Activated CD8-positive, alpha-beta T cell treated with anti-CD3 and anti-CD28 coated beads for 36 hours (primary cell): ENCODE measurements at regions not wholly inside any gene's neighbourhood (a gene's known extent, or its start where the extent isn't known, plus 50 kb on each side); places are given as distances from the start of the nearest gene placed in this dataset.
"Not testable (repeated sequence)": the region's sequence is repeated elsewhere in the genome, so short reads cannot be mapped to it uniquely, and the experiment has no call there.

Source experiments
- ATAC-seq: fragments of 200-7000 bp; cut with Tn5 transposase; one replicate; pipeline ENCODE4 v1.10.0; 2021; ENCODE audit warnings: mild to moderate bottlenecking, moderate library complexity
- CTCF ChIA-PET: fragments of 350-600 bp; sonication (Branson Sonifier 250); formaldehyde crosslinking; loops from one replicate; lab custom pipeline; 2021; ENCODE audit warnings: antibody characterized with exemption; lab: Charles Lee
- POLR2A ChIA-PET: fragments of 350-600 bp; sonication (Branson Sonifier 250); formaldehyde crosslinking; loops from one replicate; lab custom pipeline; 2021; ENCODE audit warnings: antibody characterized with exemption; lab: Charles Lee
- DNase-seq: peaks from one replicate; pipeline ENCODE4 v3.0.0-alpha.2; 2020
- H3K27ac Mint-ChIP-seq: one replicate; pipeline ENCODE4 v1.8.0; 2021; ENCODE audit warnings: mild to moderate bottlenecking, mixed read lengths
- H3K27me3 Mint-ChIP-seq: one replicate; pipeline ENCODE4 v1.8.0; 2021; ENCODE audit warnings: mixed read lengths
- H3K36me3 Mint-ChIP-seq: one replicate; pipeline ENCODE4 v1.8.0; 2021; ENCODE audit warnings: low read depth, mixed read lengths
- H3K4me1 Mint-ChIP-seq: one replicate; pipeline ENCODE4 v1.8.0; 2021; ENCODE audit warnings: low read depth, mixed read lengths
- H3K4me3 Mint-ChIP-seq: one replicate; pipeline ENCODE4 v1.8.0; 2021; ENCODE audit warnings: mild to moderate bottlenecking, moderate library complexity, mixed read lengths
- H3K9me3 Mint-ChIP-seq: one replicate; pipeline ENCODE4 v1.8.0; 2021; ENCODE audit warnings: mixed read lengths
- intact Hi-C: fragments of 100-400 bp; cut with micrococcal nuclease; formaldehyde crosslinking; loops from one replicate; pipeline ENCODE4 v1.10.0; 2022
- TF ChIP-seq, protein P1 (sequence below): fragments of 200-600 bp; IDR thresholded peaks from one replicate; pipeline ENCODE4 v1.8.0; 2022; ENCODE audit warnings: antibody characterized with exemption, mild to moderate bottlenecking

DNA sequence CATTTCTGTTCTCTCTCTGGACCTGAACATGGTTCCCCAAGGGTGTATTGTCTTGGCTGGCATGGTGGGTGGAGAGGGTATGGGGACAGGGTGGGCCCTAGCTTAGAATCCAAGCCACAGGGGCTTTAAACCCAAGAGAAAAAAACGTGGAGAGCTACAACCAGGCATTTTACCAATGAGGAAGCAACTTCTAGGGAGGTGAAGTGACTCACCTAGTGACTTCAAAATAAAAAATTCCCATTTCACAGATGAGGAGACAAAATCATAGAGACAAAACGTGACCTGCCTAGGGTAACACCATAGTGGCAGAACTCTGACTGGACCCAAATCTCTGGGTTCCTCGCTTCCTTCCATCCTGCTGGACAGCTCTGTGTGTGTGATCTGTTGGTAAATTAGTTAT lies 216.8 kb downstream of the RPLP1 start:
- TF ChIP-seq, protein P1, sequence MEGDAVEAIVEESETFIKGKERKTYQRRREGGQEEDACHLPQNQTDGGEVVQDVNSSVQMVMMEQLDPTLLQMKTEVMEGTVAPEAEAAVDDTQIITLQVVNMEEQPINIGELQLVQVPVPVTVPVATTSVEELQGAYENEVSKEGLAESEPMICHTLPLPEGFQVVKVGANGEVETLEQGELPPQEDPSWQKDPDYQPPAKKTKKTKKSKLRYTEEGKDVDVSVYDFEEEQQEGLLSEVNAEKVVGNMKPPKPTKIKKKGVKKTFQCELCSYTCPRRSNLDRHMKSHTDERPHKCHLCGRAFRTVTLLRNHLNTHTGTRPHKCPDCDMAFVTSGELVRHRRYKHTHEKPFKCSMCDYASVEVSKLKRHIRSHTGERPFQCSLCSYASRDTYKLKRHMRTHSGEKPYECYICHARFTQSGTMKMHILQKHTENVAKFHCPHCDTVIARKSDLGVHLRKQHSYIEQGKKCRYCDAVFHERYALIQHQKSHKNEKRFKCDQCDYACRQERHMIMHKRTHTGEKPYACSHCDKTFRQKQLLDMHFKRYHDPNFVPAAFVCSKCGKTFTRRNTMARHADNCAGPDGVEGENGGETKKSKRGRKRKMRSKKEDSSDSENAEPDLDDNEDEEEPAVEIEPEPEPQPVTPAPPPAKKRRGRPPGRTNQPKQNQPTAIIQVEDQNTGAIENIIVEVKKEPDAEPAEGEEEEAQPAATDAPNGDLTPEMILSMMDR = no peak
- intact Hi-C loops = no loop called here
- no peak overlapping the region for H3K4me3 Mint-ChIP-seq

GRCh38 chr15:69673291-69673881 lies 220.8 kb downstream of the RPLP1 start:
- H3K27ac Mint-ChIP-seq = no peak overlapping the region
- no peak for DNase-seq
- no peaks in the 10 kb centered on the region for H3K36me3 Mint-ChIP-seq
- intact Hi-C loops = no loop called here
- no peaks in the 10 kb centered on the region for H3K9me3 Mint-ChIP-seq
- H3K27me3 Mint-ChIP-seq = peaks cover 12% of the 10 kb centered on the region
- ATAC-seq = no peak
- H3K4me3 Mint-ChIP-seq = no peak overlapping the region
- ChIA-PET CTCF (no interaction called here), POLR2A (no interaction called here)
- peaks cover 18% of the 10 kb centered on the region for H3K4me1 Mint-ChIP-seq
- TF ChIP-seq, protein P1 = no peak

More for the DNA sequence above, 216.8 kb downstream of the RPLP1 start:
- Mint-ChIP-seq H3K9me3 (no peaks in the 10 kb centered on the region), H3K36me3 (no peaks in the 10 kb centered on the region), H3K27me3 (no peaks in the 10 kb centered on the region), H3K27ac (no peak overlapping the region), H3K4me1 (peaks cover 45% of the 10 kb centered on the region)
- DNase-seq (no peak), ATAC-seq (no peak)
- ChIA-PET POLR2A (interaction anchor here (0.9 to 1.4 kb wide), 2 partner anchors 12 to 43 kb away, joined by 4 to 5 read pairs; no protein-coding TSS in a partner anchor), CTCF (no interaction called here)

- CTCF ChIA-PET = no interaction called here
These were observed 223.1 kb downstream of the RPLP1 start for GRCh38 chr15:69675731-69676130.

DNA sequence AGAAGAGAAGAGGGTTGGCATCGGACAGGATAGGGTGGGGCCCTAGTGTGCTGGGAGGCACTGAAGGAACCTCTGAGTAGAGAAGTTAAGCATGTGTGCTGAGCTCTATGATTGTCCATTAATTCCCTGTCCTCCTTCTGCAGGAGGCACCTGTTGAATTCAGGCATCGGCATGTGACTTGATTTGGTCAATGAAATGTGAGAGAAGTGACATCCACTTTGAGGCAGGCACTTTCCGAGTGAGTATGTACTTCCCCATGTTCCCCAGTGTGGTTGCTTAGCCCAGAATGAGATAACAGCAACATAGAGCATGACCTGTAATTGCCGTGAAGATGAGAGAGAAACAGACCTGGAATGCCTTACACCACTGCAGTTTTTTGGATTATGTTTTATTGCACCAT lies 224.8 kb downstream of the RPLP1 start:
- DNase-seq = no peak
- CTCF ChIA-PET = interaction anchor here (1.4 kb wide), 1 partner anchor 51 kb away, joined by 3 read pairs; no protein-coding TSS in a partner anchor
- intact Hi-C loops = loop anchor here (5.0 kb wide), 1 partner anchor 35 kb away; no protein-coding TSS in a partner anchor
- ATAC-seq = no peak
- peaks cover 17% of the 10 kb centered on the region for H3K4me1 Mint-ChIP-seq
- TF ChIP-seq, protein P1 = no peak
- H3K9me3 Mint-ChIP-seq = peaks cover 3% of the 10 kb centered on the region
- no peak overlapping the region for H3K4me3 Mint-ChIP-seq
- H3K36me3 Mint-ChIP-seq = peaks cover 2% of the 10 kb centered on the region
- no peak overlapping the region for H3K27ac Mint-ChIP-seq
- peaks cover 12% of the 10 kb centered on the region for H3K27me3 Mint-ChIP-seq
- POLR2A ChIA-PET = no interaction called here

More at GRCh38 chr15:69675731-69676130, 223.1 kb downstream of the RPLP1 start:
- DNase-seq (no peak), ATAC-seq (no peak)
- Mint-ChIP-seq H3K4me1 (peaks cover 15% of the 10 kb centered on the region), H3K36me3 (no peaks in the 10 kb centered on the region), H3K4me3 (no peak overlapping the region), H3K27me3 (peaks cover 12% of the 10 kb centered on the region), H3K27ac (no peak overlapping the region), H3K9me3 (no peaks in the 10 kb centered on the region)
- intact Hi-C loops = loop anchor here (5.0 kb wide), 1 partner anchor 37 kb away; no protein-coding TSS in a partner anchor
- POLR2A ChIA-PET = no interaction called here
- TF ChIP-seq, protein P1 = no peak

- DNase-seq = peak; percentile 89
- intact Hi-C loops = loop anchor here (5.0 kb wide), 1 partner anchor 33 kb away; no protein-coding TSS in a partner anchor
- H3K27me3 Mint-ChIP-seq = peaks cover 11% of the 10 kb centered on the region
- peak overlapping the region; percentile 35 for H3K27ac Mint-ChIP-seq
- ATAC-seq = peak; percentile 95
- H3K4me1 Mint-ChIP-seq = peaks cover 25% of the 10 kb centered on the region
- H3K4me3 Mint-ChIP-seq = peak overlapping the region; percentile 14
- ChIA-PET POLR2A (interaction anchor here (1.1 to 1.6 kb wide), 2 partner anchors 9 to 34 kb away, joined by 3 to 4 read pairs; no protein-coding TSS in a partner anchor), CTCF (interaction anchor here (0.8 to 1.9 kb wide), 2 partner anchors 14 to 30 kb away, joined by 3 to 6 read pairs; no protein-coding TSS in a partner anchor)
- TF ChIP-seq, protein P1 = no peak
- peaks cover 11% of the 10 kb centered on the region for H3K9me3 Mint-ChIP-seq
- H3K36me3 Mint-ChIP-seq = peaks cover 4% of the 10 kb centered on the region
These were observed 227.1 kb downstream of the RPLP1 start for GRCh38 chr15:69679623-69680228.

DNA sequence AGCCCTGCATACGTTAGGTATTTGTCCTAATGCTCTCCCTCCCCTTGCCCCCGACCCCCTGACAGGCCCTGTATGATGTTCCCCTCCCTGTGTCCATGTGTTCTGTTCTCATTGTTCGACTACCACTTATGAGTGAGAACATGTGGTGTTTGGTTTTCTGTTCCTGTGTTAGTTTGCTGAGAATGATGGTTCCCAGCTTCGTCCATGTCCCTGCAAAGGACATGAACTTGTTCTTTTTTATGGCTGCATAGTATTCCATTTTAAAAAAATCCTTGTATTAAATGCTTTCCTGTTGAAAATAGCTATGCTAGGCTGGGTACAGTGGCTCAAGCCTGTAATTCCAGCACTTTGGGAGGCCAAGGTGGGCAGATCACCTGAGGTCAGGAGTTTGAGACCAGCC lies 232.2 kb downstream of the RPLP1 start:
- ATAC-seq, H3K4me3 Mint-ChIP-seq, CTCF ChIA-PET, DNase-seq, H3K27ac Mint-ChIP-seq, H3K27me3 Mint-ChIP-seq, intact Hi-C loops: not testable (repeated sequence)
- peaks cover 19% of the 10 kb centered on the region for H3K4me1 Mint-ChIP-seq
- H3K9me3 Mint-ChIP-seq = peaks cover 29% of the 10 kb centered on the region
- POLR2A ChIA-PET = interaction anchor here (1.1 kb wide), 1 partner anchor 9 kb away, joined by 4 read pairs; no protein-coding TSS in a partner anchor
- peaks cover 15% of the 10 kb centered on the region for H3K36me3 Mint-ChIP-seq
